ENCODE measurements at regions not wholly inside any gene's neighbourhood (a gene's known extent, or its start where the extent isn't known, plus 50 kb on each side); places are given as distances from the start of the nearest gene placed in this dataset.

- Mint-ChIP-seq H3K27me3 (ENCODE audit: insufficient read depth) (peaks cover 6% of the 10 kb centered on the region), H3K27ac (no peak overlapping the region), H3K36me3 (ENCODE audit: low read depth) (no peaks in the 10 kb centered on the region), H3K9me3 (peaks cover 5% of the 10 kb centered on the region; the same call in 1 of the 2 replicates), H3K4me3 (no peak overlapping the region), H3K4me1 (ENCODE audit: low read depth) (peaks cover 34% of the 10 kb centered on the region)
- DNase-seq, result no peak
- TF ChIP-seq CTCF (IDR thresholded peaks at IDR 0.05), result no peak
These were observed 395.7 kb downstream of the FOXO1 start for GRCh38 chr13:40270726-40271125.

- no peak for DNase-seq
- no peak for TF ChIP-seq CTCF (IDR thresholded peaks at IDR 0.05)
- Mint-ChIP-seq H3K36me3 (ENCODE audit: low read depth) (no peaks in the 10 kb centered on the region), H3K27me3 (ENCODE audit: insufficient read depth) (peaks cover 6% of the 10 kb centered on the region), H3K4me3 (no peak overlapping the region), H3K4me1 (ENCODE audit: low read depth) (peaks cover 40% of the 10 kb centered on the region), H3K27ac (no peak overlapping the region), H3K9me3 (peaks cover 5% of the 10 kb centered on the region; the same call in 1 of the 2 replicates)
These were observed 395.1 kb downstream of the FOXO1 start for GRCh38 chr13:40271271-40271885.

- Mint-ChIP-seq H3K27ac (peak overlapping the region; percentile 73; the same call in 1 of the 2 replicates), H3K36me3 (ENCODE audit: low read depth) (no peaks in the 10 kb centered on the region), H3K27me3 (ENCODE audit: insufficient read depth) (peaks cover 6% of the 10 kb centered on the region), H3K4me3 (peak overlapping the region; percentile 14; the same call in 1 of the 2 replicates), H3K4me1 (ENCODE audit: low read depth) (peaks cover 41% of the 10 kb centered on the region), H3K9me3 (peaks cover 5% of the 10 kb centered on the region; the same call in 1 of the 2 replicates)
- TF ChIP-seq CTCF (IDR thresholded peaks at IDR 0.05), result no peak
- peak; percentile 65 for DNase-seq
These were observed 394.3 kb downstream of the FOXO1 start for GRCh38 chr13:40271931-40272775.

GRCh38 chr13:40272776-40273139 lies 393.7 kb downstream of the FOXO1 start:
- TF ChIP-seq CTCF (IDR thresholded peaks at IDR 0.05), result no peak
- Mint-ChIP-seq H3K36me3 (ENCODE audit: low read depth) (no peaks in the 10 kb centered on the region), H3K27me3 (ENCODE audit: insufficient read depth) (peaks cover 4% of the 10 kb centered on the region), H3K4me3 (no peak overlapping the region), H3K27ac (no peak overlapping the region; the same call in 1 of the 2 replicates), H3K4me1 (ENCODE audit: low read depth) (peaks cover 41% of the 10 kb centered on the region), H3K9me3 (peaks cover 5% of the 10 kb centered on the region; the same call in 1 of the 2 replicates)
- DNase-seq, result peak; percentile 4

GRCh38 chr13:40273253-40274025 lies 393.0 kb downstream of the FOXO1 start:
- H3K27me3 Mint-ChIP-seq (ENCODE audit: insufficient read depth), result peaks cover 3% of the 10 kb centered on the region; the same call in 1 of the 2 replicates
- no peak overlapping the region for H3K4me3 Mint-ChIP-seq
- peaks cover 41% of the 10 kb centered on the region for H3K4me1 Mint-ChIP-seq (ENCODE audit: low read depth)
- H3K27ac Mint-ChIP-seq, result no peak overlapping the region
- no peak for TF ChIP-seq CTCF (IDR thresholded peaks at IDR 0.05)
- H3K9me3 Mint-ChIP-seq, result peaks cover 5% of the 10 kb centered on the region; the same call in 1 of the 2 replicates
- DNase-seq, result no peak
- H3K36me3 Mint-ChIP-seq (ENCODE audit: low read depth), result no peaks in the 10 kb centered on the region

All from HFFc6 (cell line).